ENCODE measurements at regions not wholly inside any gene's neighbourhood (a gene's known extent, or its start where the extent isn't known, plus 50 kb on each side); places are given as distances from the start of the nearest gene placed in this dataset.

DNA sequence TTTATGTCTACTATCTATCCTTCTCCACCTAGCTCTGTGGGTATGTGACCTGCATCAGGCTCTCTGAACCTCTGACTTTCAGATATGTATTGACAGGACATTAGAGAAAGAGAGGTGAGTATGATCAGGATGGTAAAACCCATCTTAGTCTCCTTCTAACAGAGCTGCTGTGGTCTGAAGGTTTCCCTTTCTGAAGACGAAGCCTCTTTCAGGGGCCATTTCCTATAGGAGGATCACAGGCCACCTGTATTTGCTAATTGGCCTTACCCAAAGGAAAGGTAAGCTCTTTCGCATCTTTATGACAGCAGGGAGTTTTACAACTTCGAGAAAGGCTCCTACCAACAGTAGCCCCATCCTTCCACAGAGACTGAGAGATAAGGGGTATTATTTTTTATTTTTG, 442.9 kb downstream of the KCNJ3 start:
- TF ChIP-seq, protein P1, sequence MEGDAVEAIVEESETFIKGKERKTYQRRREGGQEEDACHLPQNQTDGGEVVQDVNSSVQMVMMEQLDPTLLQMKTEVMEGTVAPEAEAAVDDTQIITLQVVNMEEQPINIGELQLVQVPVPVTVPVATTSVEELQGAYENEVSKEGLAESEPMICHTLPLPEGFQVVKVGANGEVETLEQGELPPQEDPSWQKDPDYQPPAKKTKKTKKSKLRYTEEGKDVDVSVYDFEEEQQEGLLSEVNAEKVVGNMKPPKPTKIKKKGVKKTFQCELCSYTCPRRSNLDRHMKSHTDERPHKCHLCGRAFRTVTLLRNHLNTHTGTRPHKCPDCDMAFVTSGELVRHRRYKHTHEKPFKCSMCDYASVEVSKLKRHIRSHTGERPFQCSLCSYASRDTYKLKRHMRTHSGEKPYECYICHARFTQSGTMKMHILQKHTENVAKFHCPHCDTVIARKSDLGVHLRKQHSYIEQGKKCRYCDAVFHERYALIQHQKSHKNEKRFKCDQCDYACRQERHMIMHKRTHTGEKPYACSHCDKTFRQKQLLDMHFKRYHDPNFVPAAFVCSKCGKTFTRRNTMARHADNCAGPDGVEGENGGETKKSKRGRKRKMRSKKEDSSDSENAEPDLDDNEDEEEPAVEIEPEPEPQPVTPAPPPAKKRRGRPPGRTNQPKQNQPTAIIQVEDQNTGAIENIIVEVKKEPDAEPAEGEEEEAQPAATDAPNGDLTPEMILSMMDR (IDR thresholded peaks at IDR 0.05), result no peak
- TF ChIP-seq ZFX (IDR thresholded peaks at IDR 0.05; ENCODE audit: borderline replicate concordance), result no peak
